ENCODE measurements at regions not wholly inside any gene's neighbourhood (a gene's known extent, or its start where the extent isn't known, plus 50 kb on each side); places are given as distances from the start of the nearest gene placed in this dataset.
A peak's percentile ranks its signal among the peaks of the same experiment; 100 is the strongest.

GRCh38 chr4:23654791-23655190, 235.1 kb downstream of the PPARGC1A start:
- no peak for DNase-seq

DNA sequence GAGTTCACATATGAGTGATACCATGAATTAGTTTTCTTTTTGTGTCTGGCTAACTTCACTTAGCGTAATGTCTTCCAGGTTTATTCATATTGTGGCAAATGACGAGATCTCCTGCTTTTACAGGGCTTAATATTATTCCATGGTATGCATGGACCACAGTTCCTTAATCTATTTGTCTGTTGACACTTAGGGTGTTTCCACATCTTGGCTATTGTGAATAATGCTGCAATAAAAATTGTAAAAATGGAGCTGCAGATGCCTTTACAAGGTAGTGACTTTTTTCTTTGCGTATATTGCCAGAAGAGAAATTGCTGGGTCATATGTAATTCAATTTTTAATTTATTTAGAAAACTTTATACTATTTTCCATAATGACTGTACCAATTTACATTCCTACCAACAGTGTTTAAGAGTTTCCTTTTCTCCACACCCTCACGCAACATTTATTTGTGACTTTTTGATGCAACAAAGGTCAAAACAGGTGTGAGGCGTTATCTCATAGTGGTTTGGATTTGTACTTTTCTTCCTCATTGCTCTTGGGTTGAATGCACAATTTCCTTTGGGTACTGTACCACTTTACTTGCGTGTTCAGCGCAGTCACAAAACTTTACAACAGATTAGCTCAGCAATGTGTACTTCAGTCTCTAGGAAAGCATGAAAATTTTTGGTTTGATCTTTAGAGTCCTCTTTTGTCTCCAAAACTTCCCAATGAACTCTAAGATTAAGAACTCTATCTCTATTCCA, 240.8 kb downstream of the PPARGC1A start:
- DNase-seq, result no peak

GRCh38 chr4:23635468-23635867, 254.4 kb downstream of the PPARGC1A start:
- DNase-seq, result no peak

DNA sequence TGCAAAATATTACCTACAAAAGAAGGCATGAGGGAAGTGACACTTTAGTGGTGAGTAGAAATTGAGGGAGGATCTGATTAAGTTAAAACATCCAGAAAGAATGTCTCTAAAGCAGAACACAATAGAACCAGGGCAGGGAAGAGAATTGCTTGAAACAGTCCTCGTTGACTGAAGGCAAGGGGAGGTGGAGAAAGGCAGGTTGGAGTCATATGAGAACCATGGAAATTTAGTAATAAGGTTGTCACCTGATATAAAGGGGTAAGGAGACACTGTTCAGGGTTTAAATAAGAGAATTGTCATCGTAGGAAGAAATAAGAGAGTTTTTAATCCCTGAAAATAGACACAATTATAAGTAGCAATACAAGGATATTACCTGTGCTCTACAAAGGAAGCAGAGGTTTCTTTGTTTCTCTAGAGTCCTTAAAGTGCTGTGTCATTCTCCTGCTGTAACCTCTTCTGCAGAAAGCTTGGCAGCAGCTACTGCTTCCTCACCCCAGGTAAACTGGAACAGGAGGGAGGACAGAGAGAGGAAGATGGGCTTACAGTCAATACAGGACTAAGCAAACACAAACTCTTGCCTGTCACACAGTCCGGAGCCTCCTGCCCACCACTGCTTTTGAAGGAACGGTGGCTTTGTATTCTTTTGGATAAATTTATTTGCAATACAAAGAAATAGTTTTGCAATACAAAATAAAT, 258.4 kb downstream of the PPARGC1A start:
- no peak for DNase-seq

DNA sequence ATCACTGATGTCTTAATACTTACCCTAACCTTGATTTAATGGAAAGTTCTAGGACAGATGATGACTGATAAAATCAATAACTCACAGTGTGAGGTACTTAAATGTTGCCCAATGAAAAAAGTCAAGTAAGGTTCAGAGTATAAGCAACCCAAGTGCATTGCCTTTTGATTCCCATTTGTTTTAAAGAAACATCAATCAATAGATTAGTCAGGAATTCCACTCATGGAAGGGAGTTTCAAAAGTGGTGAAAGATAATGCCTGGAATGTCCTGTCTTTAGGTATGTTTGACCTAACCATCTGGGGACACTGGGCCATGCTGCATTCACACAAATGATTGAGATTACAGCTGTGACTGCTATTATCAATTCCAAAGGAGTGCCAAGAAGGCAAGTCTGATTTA, 259.7 kb downstream of the PPARGC1A start:
- no peak for DNase-seq

DNA sequence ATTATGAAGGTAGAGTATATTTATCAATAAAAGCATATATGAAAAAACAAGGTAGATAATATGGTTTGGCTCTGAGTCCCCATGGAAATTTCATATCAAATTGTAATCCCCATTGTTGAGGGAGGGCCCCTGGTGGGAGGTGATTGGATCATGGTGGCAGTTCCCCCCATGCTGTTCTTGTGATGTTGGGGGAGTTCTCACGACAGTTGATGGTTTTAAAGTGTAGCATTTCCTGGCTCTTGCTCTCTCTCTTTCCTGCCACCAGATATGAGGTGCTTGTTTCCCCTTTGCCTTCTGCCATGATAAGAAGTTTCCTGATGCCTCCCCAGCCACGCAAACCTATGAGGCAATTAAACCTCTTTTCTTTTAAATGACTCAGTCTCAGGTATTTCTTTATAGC, 260.4 kb downstream of the PPARGC1A start:
- DNase-seq, result no peak

GRCh38 chr4:23614284-23614892, 275.5 kb downstream of the PPARGC1A start:
- DNase-seq, result peak; percentile 9

GRCh38 chr4:23613782-23614181, 276.1 kb downstream of the PPARGC1A start:
- DNase-seq, result no peak

- no peak for DNase-seq
Observed at GRCh38 chr4:23602720-23603119, 287.1 kb downstream of the PPARGC1A start.

GRCh38 chr4:23594125-23594524, 295.7 kb downstream of the PPARGC1A start:
- DNase-seq, result no peak

DNA sequence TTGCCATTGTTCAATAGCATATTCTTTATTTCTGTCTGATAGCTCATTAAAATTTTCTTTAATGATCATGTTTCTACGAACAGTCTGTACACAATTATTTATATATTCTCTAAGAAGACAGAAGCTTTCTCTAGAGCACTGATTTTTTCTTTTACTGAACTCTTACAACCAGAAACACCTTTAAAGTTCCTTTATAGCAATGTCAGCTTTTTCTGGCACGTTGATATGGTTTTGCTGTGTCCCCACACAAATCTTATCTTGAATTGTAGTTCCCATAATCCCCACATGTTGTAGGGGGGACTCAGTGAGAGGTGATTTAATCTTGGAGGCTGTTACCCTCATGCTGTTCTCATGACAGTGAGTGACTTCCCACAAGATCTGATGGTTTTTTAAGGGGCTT, 299.4 kb downstream of the PPARGC1A start:
- DNase-seq, result no peak

DNA sequence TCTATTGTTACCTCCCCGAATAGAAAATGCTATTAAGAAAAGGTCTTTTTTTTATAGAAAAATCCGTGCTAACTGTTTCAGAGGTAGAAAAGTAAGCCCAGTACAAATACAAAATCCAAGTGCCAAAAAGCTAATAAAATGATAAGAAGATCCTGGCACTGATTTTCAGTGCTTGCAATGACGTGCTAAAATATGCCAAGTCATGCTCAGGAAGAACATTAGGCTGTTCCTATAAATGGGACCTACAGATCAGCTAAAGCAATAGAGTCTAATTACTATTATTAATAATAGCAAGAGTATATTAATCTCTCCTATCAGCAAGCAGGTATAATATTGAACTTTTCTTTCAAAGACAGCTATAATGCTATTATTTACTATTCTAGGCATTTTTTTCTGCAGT, 305.8 kb downstream of the PPARGC1A start:
- DNase-seq, result no peak

DNA sequence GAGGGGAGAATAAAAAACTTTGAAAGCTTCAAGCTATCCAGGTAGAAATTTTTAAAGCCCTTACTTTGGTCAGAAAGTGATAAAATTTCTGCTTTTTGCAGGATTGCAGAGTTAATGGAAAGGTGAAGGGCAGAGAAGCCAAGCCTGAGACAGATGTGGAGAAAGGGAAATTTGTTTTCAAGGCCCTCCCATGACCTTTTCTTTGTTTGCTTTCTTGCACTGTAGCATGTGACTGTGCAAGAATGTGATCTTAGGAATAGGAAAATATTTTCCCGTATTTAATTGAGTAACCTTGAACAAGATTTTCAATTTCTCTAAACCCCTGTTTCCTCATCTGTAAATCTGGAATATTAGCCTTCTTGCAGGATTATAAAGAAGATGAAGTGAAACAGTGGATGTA, 307.2 kb downstream of the PPARGC1A start:
- no peak for DNase-seq

DNA sequence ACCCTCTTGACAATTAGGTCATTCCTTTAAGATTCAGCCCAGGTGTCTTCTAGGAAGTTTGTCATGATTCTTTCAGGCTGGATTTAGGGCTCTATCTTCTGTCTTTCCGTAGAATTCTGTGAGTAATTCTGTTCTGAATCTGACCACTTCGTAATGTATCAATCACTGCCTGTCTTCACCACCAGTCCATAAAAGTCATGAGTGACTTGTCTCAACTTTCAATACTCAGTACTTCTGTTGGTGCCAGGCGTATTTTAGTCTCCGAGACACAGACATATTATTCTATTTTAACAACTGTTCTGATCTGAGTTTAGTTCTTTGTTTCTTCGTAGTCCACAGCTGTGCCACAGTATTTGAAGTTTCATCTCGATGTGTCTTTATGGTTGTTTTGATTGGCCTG, 310.7 kb downstream of the PPARGC1A start:
- no peak for DNase-seq

DNA sequence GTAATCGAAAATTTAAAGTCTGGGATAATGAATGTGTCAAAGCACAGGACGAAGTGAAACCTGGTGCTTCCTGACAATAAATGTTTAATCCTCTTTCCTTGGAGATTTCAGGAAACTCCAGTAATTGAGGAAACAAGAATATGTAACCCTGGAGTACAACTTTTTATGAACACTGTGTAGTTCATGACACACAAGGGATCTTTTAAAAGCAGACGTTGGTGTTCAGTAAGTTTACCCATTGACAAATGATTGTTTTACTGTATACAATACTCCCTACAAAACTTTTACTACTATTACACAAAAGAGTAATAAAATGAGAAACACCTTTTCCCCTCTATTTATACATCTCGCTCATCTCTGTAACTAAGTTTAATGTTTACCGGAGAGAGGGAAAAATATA, 312.4 kb downstream of the PPARGC1A start:
- no peak for DNase-seq

GRCh38 chr4:23572382-23572781, 317.5 kb downstream of the PPARGC1A start:
- DNase-seq, result no peak

- DNase-seq, result no peak
Observed at GRCh38 chr4:23567338-23567737, 322.5 kb downstream of the PPARGC1A start.

DNA sequence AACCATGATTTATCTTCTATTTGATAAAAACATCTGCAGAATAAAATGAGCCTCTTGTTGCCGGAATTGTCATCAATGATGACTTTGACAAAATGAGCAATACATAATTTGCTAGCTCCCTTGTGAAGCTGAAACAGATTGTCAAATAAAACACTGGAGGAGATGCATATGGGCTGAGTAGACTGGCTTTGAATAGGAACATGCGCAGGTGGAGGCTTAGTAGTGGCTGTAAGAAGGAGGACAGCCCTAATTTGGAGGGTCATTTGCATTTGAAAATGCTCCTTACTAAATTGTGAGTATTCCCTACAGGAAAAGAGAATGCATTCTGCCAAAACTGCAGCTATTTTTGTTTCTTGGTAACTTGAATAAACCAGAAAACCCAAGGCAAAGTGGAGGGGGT, 329.1 kb downstream of the PPARGC1A start:
- no peak for DNase-seq

GRCh38 chr4:23558101-23558500, 331.7 kb downstream of the PPARGC1A start:
- no peak for DNase-seq

DNA sequence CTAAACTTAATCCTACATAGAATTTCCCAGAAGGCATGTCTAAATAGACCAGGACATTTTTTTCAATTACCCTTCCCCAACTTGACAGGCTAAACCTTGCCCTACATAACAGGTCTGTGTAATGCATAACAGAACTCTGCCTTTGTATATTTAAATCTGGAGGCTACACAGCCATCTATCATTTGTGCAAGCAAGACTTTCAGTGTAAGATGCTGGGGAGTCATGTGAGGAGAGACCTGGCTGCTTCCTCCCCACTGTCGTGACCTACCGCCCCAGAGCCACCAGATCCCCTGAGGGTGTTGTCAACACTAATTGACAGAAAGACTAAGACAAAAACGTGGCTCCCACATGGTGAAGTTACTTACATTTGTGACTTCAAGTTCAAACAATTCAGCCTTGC, 342.2 kb downstream of the PPARGC1A start:
- no peak for DNase-seq

- no peak for DNase-seq
Observed at GRCh38 chr4:23547096-23547495, 342.8 kb downstream of the PPARGC1A start.

DNA sequence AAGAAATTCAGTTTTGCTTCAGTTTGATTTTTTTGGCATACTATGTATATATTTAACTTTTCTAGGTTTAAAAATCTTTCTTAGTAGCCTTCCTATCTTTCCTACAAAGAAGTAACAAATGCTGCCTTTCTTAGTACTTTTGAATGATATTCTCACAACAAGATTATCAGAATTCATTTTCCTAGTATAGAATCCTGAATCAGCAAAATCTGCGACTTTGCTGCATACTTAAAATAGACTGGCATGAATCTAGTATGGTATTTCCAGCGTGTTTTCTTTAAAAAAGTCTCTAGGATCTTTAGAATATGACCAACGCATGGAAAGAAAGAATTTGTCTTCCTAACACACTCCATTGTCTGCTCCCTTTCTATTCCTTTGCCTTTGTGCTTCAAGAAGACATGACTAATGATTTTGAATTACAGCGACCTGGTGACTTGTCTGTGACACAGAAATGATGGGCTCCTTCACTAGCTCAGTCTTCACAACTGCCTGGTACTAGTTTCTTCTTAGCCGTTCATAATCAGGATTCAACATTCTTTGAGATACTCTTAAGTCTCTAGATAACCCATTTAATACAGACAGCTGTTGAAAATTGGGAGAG, 349.8 kb downstream of the PPARGC1A start:
- no peak for DNase-seq

DNA sequence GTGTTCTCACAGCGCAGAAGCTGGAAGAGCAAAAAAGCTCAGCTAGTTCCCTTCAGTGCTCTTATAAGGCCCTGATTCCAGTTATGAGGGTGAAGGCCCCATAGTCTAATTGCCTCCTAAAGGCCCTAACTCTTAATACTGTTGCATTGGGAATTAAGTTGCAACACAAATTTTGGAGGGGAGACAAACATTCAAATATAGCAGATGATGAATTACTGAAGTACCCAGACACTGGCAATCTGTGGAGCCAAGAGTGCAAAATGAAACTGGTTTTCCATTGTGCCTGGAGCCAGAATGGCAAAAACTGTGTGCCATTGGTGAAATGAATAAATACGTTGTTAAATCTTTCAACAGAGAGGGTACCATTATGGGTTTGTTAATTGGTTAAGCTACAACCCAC, 356.0 kb downstream of the PPARGC1A start:
- DNase-seq, result no peak

GRCh38 chr4:23516716-23517115, 373.1 kb downstream of the PPARGC1A start:
- DNase-seq, result no peak

Measured in 8988T (cell line).